Liver (tissue), 3 donors: ENCODE measurements at regions not wholly inside any gene's neighbourhood (a gene's known extent, or its start where the extent isn't known, plus 50 kb on each side); places are given as distances from the start of the nearest gene placed in this dataset.

ENCODE experiments used
- CTCF ChIP-seq: fragments of 150-350 bp; IDR thresholded peaks from 2 replicates; pipeline ENCODE4 v1.5.1; 2017; ENCODE audit warnings: improper control_type of control experiment, low read depth, low read length; ENCODE audit not compliant: missing input control
- GABPA ChIP-seq, 2 donors: IDR thresholded peaks in 1 of 2; conservative IDR thresholded peaks in 1 of 2; 2 replicates each; pipeline ENCODE4 v1.6.1; 2016; ENCODE audit warnings: antibody characterized with exemption in 2 of 2, mild to moderate bottlenecking in 1 of 2, moderate library complexity in 1 of 2
- donor health status: healthy.
- donor health status: healthy.

GRCh38 chr3:95883801-95884200 is 930.6 kb upstream of the EPHA6 start:
- no peak for TF ChIP-seq CTCF
- TF ChIP-seq GABPA (IDR thresholded peaks at IDR 0.05 in 1 of 2, conservative IDR thresholded peaks at IDR 0.05 in 1 of 2) = no peak
